ENCODE measurements at regions not wholly inside any gene's neighbourhood (a gene's known extent, or its start where the extent isn't known, plus 50 kb on each side); places are given as distances from the start of the nearest gene placed in this dataset.

- no peak for DNase-seq (ENCODE audit: low read depth)
Observed at GRCh38 chr4:120431180-120431579, 364.5 kb upstream of the MAD2L1 start.

- DNase-seq (ENCODE audit: low read depth) = no peak
Observed at GRCh38 chr4:120418146-120418545, 351.5 kb upstream of the MAD2L1 start.

- no peak for DNase-seq (ENCODE audit: low read depth)
Observed at GRCh38 chr4:120415896-120416295, 349.2 kb upstream of the MAD2L1 start.

GRCh38 chr4:120406960-120407359 lies 340.3 kb upstream of the MAD2L1 start:
- no peak for DNase-seq (ENCODE audit: low read depth)

GRCh38 chr4:120403296-120403695 lies 336.6 kb upstream of the MAD2L1 start:
- DNase-seq (ENCODE audit: low read depth) = no peak

GRCh38 chr4:120400441-120400840 lies 333.8 kb upstream of the MAD2L1 start:
- DNase-seq (ENCODE audit: low read depth) = no peak

- DNase-seq (ENCODE audit: low read depth) = no peak
Observed at GRCh38 chr4:120399826-120400225, 333.2 kb upstream of the MAD2L1 start.

GRCh38 chr4:120395746-120396145 lies 329.1 kb upstream of the MAD2L1 start:
- no peak for DNase-seq (ENCODE audit: low read depth)

- DNase-seq (ENCODE audit: low read depth) = no peak
Observed at GRCh38 chr4:120355881-120356280, 289.2 kb upstream of the MAD2L1 start.

- no peak for DNase-seq (ENCODE audit: low read depth)
Observed at GRCh38 chr4:120354381-120354780, 287.7 kb upstream of the MAD2L1 start.

- no peak for DNase-seq (ENCODE audit: low read depth)
Observed at GRCh38 chr4:120353235-120353634, 286.6 kb upstream of the MAD2L1 start.

- DNase-seq (ENCODE audit: low read depth) = no peak
Observed at GRCh38 chr4:120352739-120353138, 286.1 kb upstream of the MAD2L1 start.

- no peak for DNase-seq (ENCODE audit: low read depth)
Observed at GRCh38 chr4:120348948-120349347, 282.3 kb upstream of the MAD2L1 start.

GRCh38 chr4:120348521-120348920 lies 281.9 kb upstream of the MAD2L1 start:
- DNase-seq (ENCODE audit: low read depth) = no peak

- no peak for DNase-seq (ENCODE audit: low read depth)
Observed at GRCh38 chr4:120331486-120332370, 265.1 kb upstream of the MAD2L1 start.

- DNase-seq (ENCODE audit: low read depth) = no peak
Observed at GRCh38 chr4:120329386-120329785, 262.7 kb upstream of the MAD2L1 start.

GRCh38 chr4:120327276-120327675 lies 260.6 kb upstream of the MAD2L1 start:
- no peak for DNase-seq (ENCODE audit: low read depth)

- DNase-seq (ENCODE audit: low read depth) = no peak
Observed at GRCh38 chr4:120319046-120319767, 252.6 kb upstream of the MAD2L1 start.

GRCh38 chr4:120318196-120318846 lies 251.7 kb upstream of the MAD2L1 start:
- no peak for DNase-seq (ENCODE audit: low read depth)

- DNase-seq (ENCODE audit: low read depth) = no peak
Observed at GRCh38 chr4:120317713-120318112, 251.1 kb upstream of the MAD2L1 start.

- DNase-seq (ENCODE audit: low read depth) = no peak
Observed at GRCh38 chr4:120316416-120316815, 249.8 kb upstream of the MAD2L1 start.

- DNase-seq (ENCODE audit: low read depth) = no peak
Observed at GRCh38 chr4:120314969-120315368, 248.3 kb upstream of the MAD2L1 start.

GRCh38 chr4:120304801-120305200 lies 238.2 kb upstream of the MAD2L1 start:
- DNase-seq (ENCODE audit: low read depth) = no peak

All from HS-5 (cell line).